Body of pancreas (tissue), 4 donors: ENCODE measurements at regions not wholly inside any gene's neighbourhood (a gene's known extent, or its start where the extent isn't known, plus 50 kb on each side); places are given as distances from the start of the nearest gene placed in this dataset.

Source experiments
- ATAC-seq: fragments of 150-250 bp; one replicate; pipeline ENCODE4 v1.9.1; 2016
- DNase-seq, 4 donors: peaks; one replicate each; pipeline ENCODE4 v3.0.0-alpha.2; 2019
- H3K27ac ChIP-seq, 4 donors: fragments of 200-600 bp; sonication (generic); 1 replicate in 3 of 4; 2 replicates in 1 of 4; pipeline versions ENCODE4 v1.5.1 to v1.6.1; 2016 to 2019; ENCODE audit warnings: mild to moderate bottlenecking in 1 of 4, mixed read lengths in 1 of 4, moderate library complexity in 1 of 4
- H3K27me3 ChIP-seq, 2 donors: fragments of 200-600 bp; sonication (generic); one replicate each; pipeline ENCODE4 v1.6.0; 2016; ENCODE audit warnings: mild to moderate bottlenecking in 1 of 2
- H3K36me3 ChIP-seq, 2 donors: fragments of 200-600 bp; sonication (generic); replicated peaks in 1 of 2; 2 replicates each; pipeline ENCODE4 v1.5.1; 2016; ENCODE audit warnings: low read depth in 2 of 2; ENCODE audit not compliant: insufficient read depth in 1 of 2
- H3K4me1 ChIP-seq: fragments of 200-600 bp; sonication (generic); one replicate; pipeline ENCODE4 v1.6.0; 2016
- H3K4me3 ChIP-seq, 2 donors: fragments of 200-600 bp; sonication (generic); 1 replicate in 1 of 2; 2 replicates in 1 of 2; pipeline ENCODE4 v1.5.1; 2016 to 2019
- H3K9me3 ChIP-seq, 3 donors: fragments of 200-600 bp; sonication (generic); 1 replicate in 2 of 3; 2 replicates in 1 of 3; pipeline ENCODE4 v1.5.1; 2016
- POLR2A ChIP-seq, 3 donors: fragments of 450-650 bp; IDR thresholded peaks; one replicate each; pipeline ENCODE4 v1.6.1; 2016; ENCODE audit warnings: antibody characterized with exemption in 3 of 3, mild to moderate bottlenecking in 2 of 3
- WGBS, 2 donors: methylation state at CpG; one replicate each; pipeline ENCODE4 v1.1.5; 2017; 5-methylcytosine and 5-hydroxymethylcytosine counted together
- intact Hi-C: fragments of 100-400 bp; cut with DNase I; formaldehyde crosslinking; loops from one replicate; pipeline ENCODE4 v1.15.1; 2023
- TF ChIP-seq, protein P1 (sequence below), 7 experiments: fragments of 450-650 bp in 4 of 7; fragments of 200-600 bp in 3 of 7; sonication (generic) in 3 of 7; IDR thresholded peaks; one replicate each; pipeline ENCODE4 v1.5.1; 2016 to 2019; ENCODE audit warnings: antibody characterized with exemption in 7 of 7

DNA sequence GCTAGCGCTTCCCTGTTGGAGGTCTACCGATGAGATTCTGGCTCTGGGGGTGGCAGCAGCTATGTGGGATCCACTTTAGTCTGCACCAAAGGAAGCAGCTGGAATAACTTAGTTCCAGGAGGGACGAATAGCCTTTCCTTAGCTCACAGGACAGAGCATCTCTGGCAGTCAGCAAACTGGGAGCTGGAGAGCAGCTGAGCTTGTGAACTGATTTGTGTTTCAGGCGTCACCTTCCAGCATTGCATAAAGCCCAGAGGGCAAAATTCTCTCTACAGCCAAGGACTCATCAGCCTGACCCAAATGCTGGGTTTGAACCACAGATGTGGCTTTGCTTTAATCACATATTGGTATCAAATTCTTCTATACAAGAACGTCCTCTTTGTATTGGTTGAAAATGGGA is 81.9 kb upstream of the PELI2 start:
- no peak overlapping the region for H3K27ac ChIP-seq
- intact Hi-C loops, result no loop called here
- DNase-seq (no peak), ATAC-seq (no peak)
- WGBS, 2 donors, result 88 to 92% methylated on average over 3 to 5 of the region's 5 CpGs
- no peaks in the 10 kb centered on the region for H3K4me1 ChIP-seq
- no peak for TF ChIP-seq POLR2A (IDR thresholded peaks at IDR 0.05)
- TF ChIP-seq, protein P1, sequence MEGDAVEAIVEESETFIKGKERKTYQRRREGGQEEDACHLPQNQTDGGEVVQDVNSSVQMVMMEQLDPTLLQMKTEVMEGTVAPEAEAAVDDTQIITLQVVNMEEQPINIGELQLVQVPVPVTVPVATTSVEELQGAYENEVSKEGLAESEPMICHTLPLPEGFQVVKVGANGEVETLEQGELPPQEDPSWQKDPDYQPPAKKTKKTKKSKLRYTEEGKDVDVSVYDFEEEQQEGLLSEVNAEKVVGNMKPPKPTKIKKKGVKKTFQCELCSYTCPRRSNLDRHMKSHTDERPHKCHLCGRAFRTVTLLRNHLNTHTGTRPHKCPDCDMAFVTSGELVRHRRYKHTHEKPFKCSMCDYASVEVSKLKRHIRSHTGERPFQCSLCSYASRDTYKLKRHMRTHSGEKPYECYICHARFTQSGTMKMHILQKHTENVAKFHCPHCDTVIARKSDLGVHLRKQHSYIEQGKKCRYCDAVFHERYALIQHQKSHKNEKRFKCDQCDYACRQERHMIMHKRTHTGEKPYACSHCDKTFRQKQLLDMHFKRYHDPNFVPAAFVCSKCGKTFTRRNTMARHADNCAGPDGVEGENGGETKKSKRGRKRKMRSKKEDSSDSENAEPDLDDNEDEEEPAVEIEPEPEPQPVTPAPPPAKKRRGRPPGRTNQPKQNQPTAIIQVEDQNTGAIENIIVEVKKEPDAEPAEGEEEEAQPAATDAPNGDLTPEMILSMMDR (IDR thresholded peaks at IDR 0.05), result no peak
- H3K27me3 ChIP-seq, result no peaks in the 10 kb centered on the region
- H3K9me3 ChIP-seq, result no peaks in the 10 kb centered on the region
- no peak overlapping the region for H3K4me3 ChIP-seq
- H3K36me3 ChIP-seq, result no peaks in the 10 kb centered on the region

DNA sequence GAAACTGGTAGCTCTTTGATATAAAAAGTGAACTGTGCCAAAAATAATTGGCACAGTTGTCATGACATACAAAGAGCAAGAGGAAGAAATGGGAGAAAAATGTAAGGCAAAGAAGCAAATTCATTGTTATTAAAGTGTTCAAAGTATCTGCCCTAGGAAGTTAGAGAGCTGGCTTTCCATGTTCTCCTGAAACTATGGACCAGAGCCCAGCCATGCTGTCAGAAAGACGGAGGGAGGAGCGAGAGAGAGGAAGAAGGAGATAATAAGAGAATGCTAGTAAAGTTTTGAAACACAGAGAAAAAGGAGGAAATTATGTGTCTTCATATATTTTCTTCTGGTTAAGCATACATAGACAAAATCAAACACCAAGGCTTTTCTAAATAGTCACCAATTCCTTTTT is 78.1 kb upstream of the PELI2 start:
- WGBS, 2 donors, result 59 to 71% methylated on average over 2 of the region's 2 CpGs
- H3K4me3 ChIP-seq, result no peak overlapping the region
- H3K27me3 ChIP-seq, result no peaks in the 10 kb centered on the region
- intact Hi-C loops, result no loop called here
- no peak overlapping the region for H3K27ac ChIP-seq
- TF ChIP-seq POLR2A (IDR thresholded peaks at IDR 0.05), result no peak
- TF ChIP-seq, protein P1 (IDR thresholded peaks at IDR 0.05), result no peak
- no peaks in the 10 kb centered on the region for H3K36me3 ChIP-seq
- no peaks in the 10 kb centered on the region for H3K9me3 ChIP-seq
- DNase-seq, result no peak
- no peaks in the 10 kb centered on the region for H3K4me1 ChIP-seq
- no peak for ATAC-seq

DNA sequence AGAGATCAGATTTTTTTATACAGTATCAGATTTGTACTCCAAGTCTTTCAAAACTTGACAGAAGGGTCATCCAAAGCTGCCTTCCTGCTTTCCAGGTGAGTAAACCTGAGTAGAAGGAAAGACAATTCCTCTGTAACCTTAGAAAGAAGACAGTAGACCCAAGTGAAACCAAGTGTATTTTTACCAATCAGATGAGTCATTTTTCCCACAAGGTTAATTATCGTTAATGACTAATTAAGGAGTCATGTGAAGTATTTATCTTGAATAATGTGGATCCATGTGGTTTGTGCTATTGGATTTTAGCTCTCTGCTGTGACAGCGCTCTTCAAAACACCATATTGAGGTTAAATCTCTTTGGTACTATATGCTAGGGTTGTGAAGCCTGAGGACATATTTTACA is 74.0 kb upstream of the PELI2 start:
- no peak for TF ChIP-seq POLR2A (IDR thresholded peaks at IDR 0.05)
- TF ChIP-seq, protein P1 (IDR thresholded peaks at IDR 0.05), result no peak
- no peak for ATAC-seq
- no peak overlapping the region for H3K27ac ChIP-seq
- no peak for DNase-seq
- H3K27me3 ChIP-seq, result no peaks in the 10 kb centered on the region
- no peaks in the 10 kb centered on the region for H3K9me3 ChIP-seq
- no peaks in the 10 kb centered on the region for H3K4me1 ChIP-seq
- intact Hi-C loops, result no loop called here
- no peak overlapping the region for H3K4me3 ChIP-seq
- WGBS, 2 donors, result 92 to 100% methylated on average over 2 of the region's 2 CpGs
- no peaks in the 10 kb centered on the region for H3K36me3 ChIP-seq

DNA sequence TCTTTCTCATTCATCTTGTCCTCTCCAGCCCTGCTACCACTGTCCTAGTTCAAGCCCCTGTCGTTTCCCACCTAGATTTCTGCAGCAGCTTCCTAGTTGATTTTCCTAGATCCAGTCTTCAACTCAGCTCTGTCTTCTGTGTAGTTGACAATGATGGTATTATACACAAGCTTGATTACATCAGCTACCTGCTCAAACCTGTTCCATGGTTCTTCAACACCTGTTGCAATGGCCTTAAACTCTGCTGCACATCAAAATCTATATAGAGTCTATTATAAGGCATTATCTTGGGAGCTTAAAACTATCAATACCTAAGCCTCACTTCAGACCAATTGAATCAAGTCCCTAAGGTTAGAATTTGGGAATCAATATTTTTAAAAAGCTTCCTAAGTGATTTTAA is 71.7 kb upstream of the PELI2 start:
- no peak for ATAC-seq
- 95% methylated on average over 1 of the region's 1 CpG for WGBS, 2 donors

DNA sequence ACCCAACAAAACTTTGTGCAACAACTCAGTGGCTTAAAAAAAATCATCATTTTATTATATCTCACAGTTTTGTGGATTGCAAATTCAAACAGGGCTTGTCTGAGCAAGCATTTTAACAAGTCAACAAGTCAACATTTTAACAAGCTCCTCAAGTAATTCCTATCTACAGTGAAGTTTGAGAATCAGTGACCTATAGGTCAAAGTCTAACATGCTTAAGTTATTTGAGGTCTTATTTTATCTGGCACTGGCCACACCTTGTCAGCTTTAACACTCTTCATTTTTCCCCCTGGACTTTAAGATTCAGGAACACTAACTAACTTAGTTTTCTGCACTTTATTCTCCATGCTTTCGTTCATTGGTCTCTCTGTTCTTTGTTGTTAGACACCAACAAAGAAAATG is 71.2 kb upstream of the PELI2 start:
- Histone ChIP-seq H3K4me1 (no peaks in the 10 kb centered on the region), H3K9me3 (no peaks in the 10 kb centered on the region), H3K36me3 (no peaks in the 10 kb centered on the region), H3K4me3 (no peak overlapping the region), H3K27me3 (no peaks in the 10 kb centered on the region), H3K27ac (no peak overlapping the region)
- 85 to 95% methylated on average over 1 of the region's 1 CpG for WGBS, 2 donors
- DNase-seq, result no peak
- TF ChIP-seq, protein P1 (IDR thresholded peaks at IDR 0.05), result no peak
- TF ChIP-seq POLR2A (IDR thresholded peaks at IDR 0.05), result no peak
- intact Hi-C loops, result no loop called here
- no peak for ATAC-seq

More for the DNA sequence above, 71.7 kb upstream of the PELI2 start:
- no peak overlapping the region for H3K4me3 ChIP-seq
- DNase-seq, result no peak
- intact Hi-C loops, result no loop called here
- no peaks in the 10 kb centered on the region for H3K9me3 ChIP-seq
- H3K4me1 ChIP-seq, result no peaks in the 10 kb centered on the region
- H3K27me3 ChIP-seq, result no peaks in the 10 kb centered on the region
- H3K36me3 ChIP-seq, result no peaks in the 10 kb centered on the region
- TF ChIP-seq, protein P1 (IDR thresholded peaks at IDR 0.05), result no peak
- TF ChIP-seq POLR2A (IDR thresholded peaks at IDR 0.05), result no peak
- no peak overlapping the region for H3K27ac ChIP-seq
